WERI-Rb-1 (cell line): ENCODE measurements at regions not wholly inside any gene's neighbourhood (a gene's known extent, or its start where the extent isn't known, plus 50 kb on each side); places are given as distances from the start of the nearest gene placed in this dataset.

Experiments used
- DNase-seq: peaks from one replicate; pipeline ENCODE4 v3.0.0-alpha.2; 2020
- H3K27ac ChIP-seq: fragments of 250-450 bp; sonication (Bioruptor Pico); 2 replicates; pipeline ENCODE4 v1.5.1; 2020; ENCODE audit warnings: mild to moderate bottlenecking, moderate library complexity
- H3K27me3 ChIP-seq: fragments of 250-450 bp; sonication (Bioruptor Pico); 2 replicates; pipeline ENCODE4 v1.5.1; 2021; ENCODE audit warnings: mild to moderate bottlenecking, low read depth, moderate library complexity; ENCODE audit not compliant: insufficient read depth, severe bottlenecking
- H3K36me3 ChIP-seq: fragments of 250-450 bp; sonication (Bioruptor Pico); 2 replicates; pipeline ENCODE4 v1.5.1; 2020; ENCODE audit warnings: mild to moderate bottlenecking, moderate library complexity
- H3K4me3 ChIP-seq: 2 replicates; pipeline ENCODE4 v1.5.1; 2011; ENCODE audit warnings: low read depth, mild to moderate bottlenecking, control low read depth, low read length
- H3K9me3 ChIP-seq: fragments of 250-450 bp; sonication (Bioruptor Pico); 2 replicates; pipeline ENCODE4 v1.5.1; 2021; ENCODE audit warnings: mild to moderate bottlenecking, moderate library complexity; ENCODE audit not compliant: severe bottlenecking
- TF ChIP-seq, protein P1 (sequence below): IDR thresholded peaks from 2 replicates; pipeline ENCODE4 v1.5.1; 2011; ENCODE audit warnings: low read depth, mild to moderate bottlenecking, control low read depth, inconsistent platforms, low read length

DNA sequence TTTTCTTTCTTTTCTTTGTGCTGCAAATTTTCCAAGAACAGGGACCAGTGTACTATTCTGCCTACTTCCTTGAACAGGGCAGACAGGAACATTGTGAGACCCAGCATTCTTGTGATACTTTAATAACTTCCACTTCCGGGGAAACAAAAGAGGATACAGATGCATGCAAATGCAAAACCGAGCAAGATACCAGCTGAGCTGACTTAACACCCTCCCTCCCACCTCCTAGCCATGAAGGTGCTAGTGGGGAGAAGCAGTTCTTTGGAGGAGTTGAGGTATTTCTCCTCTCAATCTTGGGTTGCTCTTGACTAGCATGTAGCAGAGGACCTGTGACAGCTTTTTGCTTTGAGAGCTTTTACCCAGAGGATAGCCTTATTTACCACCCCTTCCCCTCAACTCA lies 111.2 kb downstream of the KLF5 start:
- H3K4me3 ChIP-seq: no peak overlapping the region
- no peak overlapping the region for H3K27ac ChIP-seq
- DNase-seq: no peak
- no peaks in the 10 kb centered on the region for H3K27me3 ChIP-seq
- TF ChIP-seq, protein P1, sequence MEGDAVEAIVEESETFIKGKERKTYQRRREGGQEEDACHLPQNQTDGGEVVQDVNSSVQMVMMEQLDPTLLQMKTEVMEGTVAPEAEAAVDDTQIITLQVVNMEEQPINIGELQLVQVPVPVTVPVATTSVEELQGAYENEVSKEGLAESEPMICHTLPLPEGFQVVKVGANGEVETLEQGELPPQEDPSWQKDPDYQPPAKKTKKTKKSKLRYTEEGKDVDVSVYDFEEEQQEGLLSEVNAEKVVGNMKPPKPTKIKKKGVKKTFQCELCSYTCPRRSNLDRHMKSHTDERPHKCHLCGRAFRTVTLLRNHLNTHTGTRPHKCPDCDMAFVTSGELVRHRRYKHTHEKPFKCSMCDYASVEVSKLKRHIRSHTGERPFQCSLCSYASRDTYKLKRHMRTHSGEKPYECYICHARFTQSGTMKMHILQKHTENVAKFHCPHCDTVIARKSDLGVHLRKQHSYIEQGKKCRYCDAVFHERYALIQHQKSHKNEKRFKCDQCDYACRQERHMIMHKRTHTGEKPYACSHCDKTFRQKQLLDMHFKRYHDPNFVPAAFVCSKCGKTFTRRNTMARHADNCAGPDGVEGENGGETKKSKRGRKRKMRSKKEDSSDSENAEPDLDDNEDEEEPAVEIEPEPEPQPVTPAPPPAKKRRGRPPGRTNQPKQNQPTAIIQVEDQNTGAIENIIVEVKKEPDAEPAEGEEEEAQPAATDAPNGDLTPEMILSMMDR: no peak
- H3K36me3 ChIP-seq: no peaks in the 10 kb centered on the region
- no peaks in the 10 kb centered on the region for H3K9me3 ChIP-seq

DNA sequence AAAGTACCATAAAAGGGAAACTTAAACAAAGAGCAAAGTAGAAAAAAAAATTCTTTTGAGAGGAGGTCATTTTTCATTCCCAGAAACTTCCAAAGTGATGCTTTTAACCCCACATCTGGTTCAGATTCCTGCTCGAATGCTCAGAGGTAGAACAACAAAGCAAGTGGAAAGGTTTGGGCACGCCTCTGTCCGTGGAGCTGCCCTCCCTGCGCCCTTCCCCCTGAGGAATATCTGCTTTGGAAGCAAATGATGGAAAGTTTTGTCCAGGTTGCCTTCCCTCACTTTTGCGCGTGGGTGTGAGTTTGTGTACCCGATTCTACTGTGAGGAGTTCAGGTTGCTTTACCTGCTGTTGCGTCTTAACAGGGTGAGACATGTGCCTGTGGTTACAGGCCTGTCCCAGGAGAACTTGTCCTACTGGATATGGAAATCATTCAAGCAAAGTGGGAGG lies 110.2 kb downstream of the KLF5 start:
- H3K27me3 ChIP-seq: no peaks in the 10 kb centered on the region
- H3K9me3 ChIP-seq: no peaks in the 10 kb centered on the region
- TF ChIP-seq, protein P1: no peak
- H3K36me3 ChIP-seq: no peaks in the 10 kb centered on the region
- H3K27ac ChIP-seq: no peak overlapping the region
- DNase-seq: no peak
- H3K4me3 ChIP-seq: no peak overlapping the region

DNA sequence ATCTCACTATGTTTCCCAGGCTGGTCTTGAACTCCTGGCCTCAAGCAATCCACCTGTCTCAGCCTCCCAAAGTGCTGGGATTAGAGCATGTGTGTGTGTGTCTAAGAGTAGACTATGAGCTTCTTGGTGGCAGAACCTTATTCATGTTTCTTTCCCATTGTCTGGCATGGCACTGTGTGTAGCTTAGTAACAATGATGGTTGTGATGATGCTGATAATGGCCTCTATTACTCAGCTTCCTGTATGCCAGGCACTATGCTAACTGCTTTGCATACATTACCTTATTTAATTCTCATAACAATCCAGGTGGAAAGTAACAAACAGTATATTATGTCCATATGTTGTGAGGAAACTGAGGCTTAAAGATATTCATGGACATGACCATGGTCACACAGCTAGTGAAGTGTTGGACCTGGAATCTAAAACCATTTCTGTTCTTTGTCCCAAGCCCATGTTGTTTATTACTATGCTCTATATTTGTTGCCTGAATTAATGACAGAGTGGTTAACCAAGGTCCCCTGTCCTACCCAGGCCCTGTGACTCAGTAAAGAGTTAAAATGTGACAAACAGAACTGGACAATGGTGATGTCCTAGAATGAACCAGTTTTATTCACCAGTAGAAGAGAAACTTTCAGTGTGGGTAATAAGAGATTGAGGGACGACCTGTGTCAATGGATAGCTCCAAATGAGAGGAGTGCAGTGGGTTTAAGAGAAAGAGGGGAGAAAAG lies 109.6 kb downstream of the KLF5 start:
- DNase-seq: no peak
- Histone ChIP-seq H3K27ac (no peak overlapping the region), H3K4me3 (no peak overlapping the region), H3K27me3 (no peaks in the 10 kb centered on the region), H3K36me3 (no peaks in the 10 kb centered on the region), H3K9me3 (no peaks in the 10 kb centered on the region)
- TF ChIP-seq, protein P1: no peak

DNA sequence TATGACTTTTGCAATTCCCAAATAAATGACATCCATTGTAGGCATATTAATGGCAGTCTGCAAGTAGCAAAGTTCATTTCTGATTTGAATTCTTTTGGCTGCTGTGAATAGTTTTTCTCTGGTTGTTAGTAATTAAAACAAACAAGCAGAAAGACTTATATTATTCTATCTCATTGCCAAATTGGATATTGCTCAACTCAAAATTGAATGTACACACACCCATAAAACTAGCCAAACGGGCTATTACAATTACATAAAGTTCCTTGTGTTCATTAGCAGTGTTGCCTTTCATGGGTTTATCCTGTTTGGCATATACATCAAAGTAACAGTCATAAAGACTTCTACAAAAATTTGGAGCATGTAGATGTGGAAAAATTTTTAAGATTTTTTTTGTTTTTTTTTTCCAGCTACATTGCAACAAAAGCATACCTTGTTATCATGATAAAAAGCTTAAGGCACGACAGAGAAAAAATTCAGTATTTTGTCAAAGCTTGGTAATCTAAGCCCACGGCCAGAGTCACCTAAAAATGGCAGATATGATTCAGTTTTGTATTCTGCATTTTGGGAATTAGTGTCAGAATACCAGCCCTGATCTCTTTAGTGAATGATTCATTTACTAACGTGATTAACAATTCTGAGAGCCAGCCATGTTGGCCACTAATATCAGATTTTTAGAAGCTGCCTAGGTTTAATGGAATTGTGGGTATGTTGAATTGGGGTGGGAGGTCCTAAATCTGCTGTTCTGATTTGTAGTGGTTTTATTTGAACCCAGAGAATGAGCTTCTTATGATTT lies 108.4 kb downstream of the KLF5 start:
- Histone ChIP-seq H3K36me3 (no peaks in the 10 kb centered on the region), H3K9me3 (no peaks in the 10 kb centered on the region), H3K4me3 (no peak overlapping the region), H3K27me3 (no peaks in the 10 kb centered on the region), H3K27ac (no peak overlapping the region)
- TF ChIP-seq, protein P1: no peak
- DNase-seq: no peak

DNA sequence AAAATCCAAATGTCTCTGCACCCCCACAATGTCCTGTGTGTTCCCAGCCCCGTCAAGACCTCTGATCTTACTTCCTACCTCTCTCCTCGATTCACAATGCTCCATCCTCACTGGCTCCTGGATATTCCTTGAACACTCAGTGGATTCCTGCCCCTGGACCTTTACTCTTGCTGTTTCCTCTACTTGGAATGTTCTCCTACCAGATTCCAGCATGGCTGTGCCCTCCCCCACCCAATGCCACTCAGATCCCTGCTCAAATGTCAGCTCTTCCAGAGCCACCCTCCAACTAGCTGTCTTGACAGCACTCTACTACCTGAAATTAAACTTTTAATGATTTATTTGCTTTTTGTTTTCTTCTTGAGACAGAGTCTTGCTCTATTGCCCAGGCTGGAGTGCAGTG lies 107.4 kb downstream of the KLF5 start:
- no peak overlapping the region for H3K27ac ChIP-seq
- DNase-seq: no peak
- no peak overlapping the region for H3K4me3 ChIP-seq
- H3K9me3 ChIP-seq: no peaks in the 10 kb centered on the region
- H3K36me3 ChIP-seq: no peaks in the 10 kb centered on the region
- H3K27me3 ChIP-seq: no peaks in the 10 kb centered on the region
- TF ChIP-seq, protein P1: no peak
